CD4-positive, alpha-beta memory T cell (primary cell): ENCODE measurements at regions not wholly inside any gene's neighbourhood (a gene's known extent, or its start where the extent isn't known, plus 50 kb on each side); places are given as distances from the start of the nearest gene placed in this dataset.

ENCODE experiments used
- CTCF ChIA-PET: fragments of 350-600 bp; sonication (Branson Sonifier 250); formaldehyde crosslinking; loops from one replicate; lab custom pipeline; 2021; ENCODE audit warnings: inconsistent platforms; ENCODE audit not compliant: partially characterized antibody; lab: Charles Lee
- POLR2A ChIA-PET: fragments of 350-600 bp; sonication (Branson Sonifier 250); formaldehyde crosslinking; loops from one replicate; lab custom pipeline; 2021; ENCODE audit not compliant: partially characterized antibody; lab: Charles Lee
- DNase-seq, 5 donors: peaks; one replicate each; pipeline versions ENCODE4 v3.0.0 to v3.0.0-alpha.2; 2020 to 2022; ENCODE audit warnings: mixed read lengths in 1 of 5
- H3K27ac ChIP-seq: one replicate; pipeline ENCODE4 v1.7.0; 2013; ENCODE audit warnings: low read depth, low read length
- H3K27me3 ChIP-seq: 2 replicates; pipeline ENCODE4 v1.7.0; 2013; ENCODE audit warnings: mild to moderate bottlenecking, low read length, moderate library complexity; ENCODE audit not compliant: insufficient read depth
- H3K36me3 ChIP-seq: 2 replicates; pipeline ENCODE4 v1.7.0; 2013; ENCODE audit warnings: mild to moderate bottlenecking, low read length, moderate library complexity; ENCODE audit not compliant: insufficient read depth
- H3K4me1 ChIP-seq: 2 replicates; pipeline ENCODE4 v1.7.0; 2013; ENCODE audit warnings: mild to moderate bottlenecking, low read length, moderate library complexity; ENCODE audit not compliant: insufficient read depth
- H3K4me3 ChIP-seq, 2 donors: one replicate each; pipeline ENCODE4 v1.7.0; 2013; ENCODE audit warnings: low read length in 2 of 2, mild to moderate bottlenecking in 1 of 2
- H3K9me3 ChIP-seq, 2 donors: one replicate each; pipeline ENCODE4 v1.7.0; 2013; ENCODE audit warnings: low read length in 2 of 2, control low read depth in 1 of 2; ENCODE audit not compliant: control insufficient read depth in 1 of 2
- H3K27ac Mint-ChIP-seq, 7 donors: one replicate each; pipeline ENCODE4 v1.8.0; 2020 to 2021; ENCODE audit warnings: mixed read lengths in 7 of 7, mild to moderate bottlenecking in 6 of 7, inconsistent platforms in 3 of 7, moderate library complexity in 3 of 7
- H3K27me3 Mint-ChIP-seq, 2 donors: one replicate each; pipeline ENCODE4 v1.8.0; 2020 to 2021; ENCODE audit warnings: mixed read lengths in 2 of 2
- H3K36me3 Mint-ChIP-seq, 2 donors: one replicate each; pipeline ENCODE4 v1.8.0; 2020 to 2021; ENCODE audit warnings: mixed read lengths in 2 of 2, inconsistent platforms in 1 of 2, mild to moderate bottlenecking in 1 of 2
- H3K4me1 Mint-ChIP-seq, 4 donors: one replicate each; pipeline ENCODE4 v1.8.0; 2020 to 2021; ENCODE audit warnings: mixed read lengths in 4 of 4, mild to moderate bottlenecking in 1 of 4
- H3K4me3 Mint-ChIP-seq, 8 donors: one replicate each; pipeline ENCODE4 v1.8.0; 2020 to 2021; ENCODE audit warnings: mixed read lengths in 8 of 8, mild to moderate bottlenecking in 7 of 8, moderate library complexity in 6 of 8, inconsistent platforms in 3 of 8
- H3K9me3 Mint-ChIP-seq, 8 donors: one replicate each; pipeline ENCODE4 v1.8.0; 2020 to 2021; ENCODE audit warnings: mixed read lengths in 8 of 8, mild to moderate bottlenecking in 5 of 8, inconsistent platforms in 3 of 8, moderate library complexity in 1 of 8
- intact Hi-C: fragments of 100-400 bp; cut with micrococcal nuclease; formaldehyde crosslinking; loops from one replicate; pipeline ENCODE4 v1.15.1; 2023

DNA sequence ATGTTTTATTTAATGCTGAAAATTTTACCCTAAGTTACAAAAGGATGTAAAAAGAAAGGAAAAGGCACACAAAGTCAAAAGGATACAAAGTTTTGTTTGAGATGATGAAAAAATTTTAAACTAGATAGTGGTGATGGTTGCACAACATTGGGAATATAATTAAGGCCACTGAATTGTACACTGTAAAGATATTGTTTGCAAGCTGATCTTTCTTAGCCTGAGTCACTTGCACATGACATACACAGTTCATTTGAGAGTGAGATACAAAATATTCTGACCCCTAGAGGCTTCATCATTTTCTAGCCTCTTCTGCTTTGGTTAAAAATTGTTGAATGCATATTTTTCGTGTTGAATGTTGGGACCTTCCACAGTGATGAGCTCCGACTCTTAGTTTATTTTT, 462.6 kb downstream of the HDGFL1 start:
- Mint-ChIP-seq H3K27ac (no peak overlapping the region), H3K36me3 (no peaks in the 10 kb centered on the region), H3K27me3 (no peaks in the 10 kb centered on the region), H3K4me3 (no peak overlapping the region), H3K9me3 (peaks cover 0 to 3% (median 2%) of the 10 kb centered on the region in 8 donors), H3K4me1 (no peaks in the 10 kb centered on the region)
- no peak overlapping the region for H3K4me3 ChIP-seq
- no peak for DNase-seq
- H3K27me3 ChIP-seq: no peaks in the 10 kb centered on the region
- no peak overlapping the region for H3K27ac ChIP-seq
- POLR2A ChIA-PET: no interaction called here
- no peaks in the 10 kb centered on the region for H3K36me3 ChIP-seq
- CTCF ChIA-PET: no interaction called here
- intact Hi-C loops: no loop called here
- H3K4me1 ChIP-seq: no peaks in the 10 kb centered on the region
- no peaks in the 10 kb centered on the region for H3K9me3 ChIP-seq

DNA sequence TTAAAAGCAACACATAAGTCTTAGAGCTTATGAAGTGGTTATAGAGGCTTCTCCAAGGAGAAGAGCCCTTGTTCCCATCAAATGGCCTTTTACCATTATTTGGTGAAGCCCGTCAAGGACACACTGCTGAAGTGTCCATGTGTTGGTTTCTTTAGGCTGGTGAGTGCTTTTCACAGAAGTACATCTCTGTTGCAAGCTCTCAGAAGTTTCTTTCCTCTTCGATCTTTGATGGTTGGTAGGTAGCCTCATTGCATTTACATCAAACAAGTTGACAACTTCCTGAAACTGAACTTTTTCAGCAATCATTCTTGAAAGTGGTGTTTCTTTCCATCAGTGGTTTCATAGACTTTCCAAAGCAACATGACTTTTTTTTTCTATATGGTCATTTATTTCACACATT, 465.6 kb downstream of the HDGFL1 start:
- Histone ChIP-seq H3K9me3 (no peaks in the 10 kb centered on the region), H3K36me3 (no peaks in the 10 kb centered on the region), H3K4me3 (no peak overlapping the region), H3K4me1 (no peaks in the 10 kb centered on the region), H3K27me3 (no peaks in the 10 kb centered on the region), H3K27ac (no peak overlapping the region)
- DNase-seq: no peak
- no peak overlapping the region for H3K4me3 Mint-ChIP-seq
- H3K27ac Mint-ChIP-seq: no peak overlapping the region
- no peaks in the 10 kb centered on the region for H3K36me3 Mint-ChIP-seq
- no peaks in the 10 kb centered on the region for H3K27me3 Mint-ChIP-seq
- H3K9me3 Mint-ChIP-seq: peaks cover 0 to 5% (median 0%) of the 10 kb centered on the region in 8 donors
- POLR2A ChIA-PET: no interaction called here
- no peaks in the 10 kb centered on the region for H3K4me1 Mint-ChIP-seq
- intact Hi-C loops: no loop called here
- CTCF ChIA-PET: no interaction called here

DNA sequence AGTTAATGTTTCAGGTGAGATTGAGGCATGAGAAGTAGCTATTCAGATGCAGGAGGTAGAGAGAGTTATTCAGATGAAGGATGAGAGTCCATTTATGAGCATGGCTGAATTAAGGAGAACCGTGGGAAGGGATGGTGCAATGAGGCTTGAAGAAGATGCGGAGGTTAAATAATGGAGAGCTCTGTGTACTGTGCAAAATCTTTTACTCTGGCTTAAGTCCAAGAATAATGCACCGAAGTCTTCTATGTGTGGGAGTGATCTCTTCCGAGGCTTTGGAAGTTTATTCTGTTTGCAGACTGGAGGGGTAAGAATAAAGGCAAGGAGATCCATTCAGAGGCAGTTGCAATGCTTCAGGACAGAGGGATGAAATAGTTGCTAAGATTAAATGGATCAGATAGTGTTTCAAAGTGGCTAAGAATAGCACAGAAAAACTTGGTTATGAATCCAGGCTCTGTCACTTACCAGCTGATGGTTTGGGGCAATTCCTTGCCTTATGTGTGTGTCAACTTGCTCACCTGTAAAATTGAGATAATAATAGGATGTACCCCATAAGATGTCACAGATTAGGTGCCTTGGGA, 467.1 kb downstream of the HDGFL1 start:
- intact Hi-C loops: no loop called here
- Histone ChIP-seq H3K9me3 (no peaks in the 10 kb centered on the region), H3K4me3 (no peak overlapping the region), H3K4me1 (no peaks in the 10 kb centered on the region), H3K36me3 (no peaks in the 10 kb centered on the region), H3K27me3 (no peaks in the 10 kb centered on the region), H3K27ac (no peak overlapping the region)
- H3K4me1 Mint-ChIP-seq: no peaks in the 10 kb centered on the region
- H3K4me3 Mint-ChIP-seq: no peak overlapping the region
- POLR2A ChIA-PET: no interaction called here
- H3K9me3 Mint-ChIP-seq: peaks cover 0 to 5% (median 0%) of the 10 kb centered on the region in 8 donors
- H3K27ac Mint-ChIP-seq: no peak overlapping the region
- no peak for DNase-seq
- CTCF ChIA-PET: no interaction called here
- no peaks in the 10 kb centered on the region for H3K36me3 Mint-ChIP-seq
- H3K27me3 Mint-ChIP-seq: no peaks in the 10 kb centered on the region

DNA sequence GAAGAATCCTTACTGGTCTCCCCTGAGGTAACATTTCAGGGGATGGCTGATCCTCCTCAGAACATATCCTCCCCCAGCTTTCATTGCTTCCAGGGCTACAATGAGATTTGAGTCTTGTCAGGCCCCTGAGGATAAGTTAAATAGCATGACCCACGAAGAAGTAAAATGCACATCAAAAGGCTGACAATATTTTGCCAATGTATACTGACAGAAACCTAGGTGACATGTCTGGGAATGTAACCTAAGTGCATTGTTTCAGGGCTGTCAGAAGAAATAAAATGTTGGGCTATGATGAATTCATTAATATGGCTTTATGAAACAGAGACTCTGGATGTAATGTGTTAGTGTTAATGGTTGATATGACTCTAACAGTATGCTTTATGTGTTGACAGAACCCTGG, 471.5 kb downstream of the HDGFL1 start:
- intact Hi-C loops: no loop called here
- Mint-ChIP-seq H3K4me1 (no peaks in the 10 kb centered on the region), H3K4me3 (no peak overlapping the region), H3K36me3 (no peaks in the 10 kb centered on the region), H3K27ac (no peak overlapping the region), H3K9me3 (peaks cover 0 to 5% (median 3%) of the 10 kb centered on the region in 8 donors), H3K27me3 (no peaks in the 10 kb centered on the region)
- Histone ChIP-seq H3K9me3 (no peaks in the 10 kb centered on the region), H3K4me1 (no peaks in the 10 kb centered on the region), H3K36me3 (no peaks in the 10 kb centered on the region), H3K4me3 (no peak overlapping the region), H3K27me3 (no peaks in the 10 kb centered on the region), H3K27ac (no peak overlapping the region)
- DNase-seq: no peak
- POLR2A ChIA-PET: no interaction called here
- CTCF ChIA-PET: no interaction called here

DNA sequence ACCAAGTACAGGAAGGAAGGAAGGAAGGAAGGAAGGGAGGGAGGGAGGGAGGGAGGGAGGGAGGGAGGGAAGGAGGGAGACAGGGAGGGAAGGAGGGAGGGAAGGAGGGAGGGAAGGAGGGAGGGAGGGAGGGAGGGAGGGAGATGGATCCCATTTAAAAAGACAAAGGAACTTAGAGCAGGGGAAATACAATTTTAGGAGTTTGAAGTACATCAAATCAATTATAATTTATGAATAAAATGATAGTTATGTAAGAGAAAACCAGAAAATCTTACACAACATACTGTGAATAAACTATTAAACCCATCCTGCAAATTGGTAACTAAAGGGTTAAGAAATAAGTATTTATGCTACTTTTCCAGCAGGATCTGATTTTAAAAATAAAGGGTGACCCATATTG, 475.9 kb downstream of the HDGFL1 start:
- ChIA-PET POLR2A (no interaction called here), CTCF (no interaction called here)
- H3K4me3 ChIP-seq: no peak overlapping the region
- no peaks in the 10 kb centered on the region for H3K9me3 ChIP-seq
- H3K27ac ChIP-seq: no peak overlapping the region
- DNase-seq: no peak
- Mint-ChIP-seq H3K36me3 (no peaks in the 10 kb centered on the region), H3K27ac (no peak overlapping the region), H3K27me3 (no peaks in the 10 kb centered on the region), H3K9me3 (peaks cover 0 to 8% (median 4%) of the 10 kb centered on the region in 8 donors), H3K4me1 (no peaks in the 10 kb centered on the region), H3K4me3 (no peak overlapping the region)
- H3K36me3 ChIP-seq: no peaks in the 10 kb centered on the region
- H3K27me3 ChIP-seq: no peaks in the 10 kb centered on the region
- H3K4me1 ChIP-seq: no peaks in the 10 kb centered on the region
- intact Hi-C loops: no loop called here

DNA sequence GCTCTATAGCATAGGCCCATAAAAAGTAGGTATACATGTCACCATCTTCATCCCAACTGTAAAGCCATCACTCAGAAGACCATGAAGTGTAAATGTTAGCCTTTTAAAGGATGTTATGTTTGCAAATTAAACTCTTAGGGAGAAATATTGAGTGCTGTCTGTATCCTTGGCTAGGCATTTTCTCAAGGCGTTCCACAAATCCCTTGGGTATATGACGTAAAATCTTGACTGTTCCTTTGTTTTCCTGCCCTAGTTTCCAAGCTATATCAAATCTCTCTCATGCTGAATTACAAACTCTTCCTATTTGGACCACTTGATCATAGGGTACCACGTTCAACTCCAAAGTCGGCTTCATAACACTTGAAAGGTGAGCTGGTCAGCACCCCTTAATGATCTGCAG, 486.2 kb downstream of the HDGFL1 start:
- CTCF ChIA-PET: no interaction called here
- H3K4me3 ChIP-seq: no peak overlapping the region
- POLR2A ChIA-PET: no interaction called here

DNA sequence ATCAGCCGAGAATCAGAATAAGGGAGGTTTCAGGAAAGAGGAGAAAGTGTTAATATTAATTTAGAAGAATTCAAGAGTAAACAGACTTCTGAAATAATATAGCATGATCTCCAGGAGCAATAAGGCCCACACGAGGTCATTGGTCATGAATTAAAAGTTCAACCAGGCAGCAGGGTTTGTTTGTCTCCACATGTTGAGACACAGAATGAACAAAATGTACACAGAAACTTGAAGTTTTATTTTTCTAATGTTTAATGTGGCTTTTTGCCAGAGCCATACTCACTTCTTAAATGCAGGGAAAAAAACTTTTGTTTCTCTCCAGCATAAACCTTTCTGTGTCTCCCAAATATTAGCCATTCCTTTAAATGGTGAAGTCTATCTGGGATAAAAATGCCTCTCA, 504.5 kb downstream of the HDGFL1 start:
- no peak overlapping the region for H3K4me3 Mint-ChIP-seq
- no peak for DNase-seq
- Histone ChIP-seq H3K36me3 (no peaks in the 10 kb centered on the region), H3K27ac (no peak overlapping the region), H3K9me3 (no peaks in the 10 kb centered on the region), H3K4me1 (no peaks in the 10 kb centered on the region), H3K4me3 (no peak overlapping the region), H3K27me3 (no peaks in the 10 kb centered on the region)
- intact Hi-C loops: no loop called here
- H3K27me3 Mint-ChIP-seq: no peaks in the 10 kb centered on the region
- CTCF ChIA-PET: no interaction called here
- no peaks in the 10 kb centered on the region for H3K36me3 Mint-ChIP-seq
- POLR2A ChIA-PET: no interaction called here
- H3K9me3 Mint-ChIP-seq: peaks cover 3 to 11% (median 5%) of the 10 kb centered on the region in 8 donors
- no peaks in the 10 kb centered on the region for H3K4me1 Mint-ChIP-seq
- no peak overlapping the region for H3K27ac Mint-ChIP-seq

More for the DNA sequence above, 486.2 kb downstream of the HDGFL1 start:
- Histone ChIP-seq H3K27ac (no peak overlapping the region), H3K27me3 (no peaks in the 10 kb centered on the region), H3K9me3 (no peaks in the 10 kb centered on the region), H3K4me1 (no peaks in the 10 kb centered on the region), H3K36me3 (no peaks in the 10 kb centered on the region)
- Mint-ChIP-seq H3K27ac (no peak overlapping the region), H3K4me3 (no peak overlapping the region), H3K4me1 (no peaks in the 10 kb centered on the region), H3K9me3 (peaks cover 3 to 19% (median 7%) of the 10 kb centered on the region in 8 donors), H3K36me3 (no peaks in the 10 kb centered on the region), H3K27me3 (no peaks in the 10 kb centered on the region)
- no peak for DNase-seq
- intact Hi-C loops: no loop called here

DNA sequence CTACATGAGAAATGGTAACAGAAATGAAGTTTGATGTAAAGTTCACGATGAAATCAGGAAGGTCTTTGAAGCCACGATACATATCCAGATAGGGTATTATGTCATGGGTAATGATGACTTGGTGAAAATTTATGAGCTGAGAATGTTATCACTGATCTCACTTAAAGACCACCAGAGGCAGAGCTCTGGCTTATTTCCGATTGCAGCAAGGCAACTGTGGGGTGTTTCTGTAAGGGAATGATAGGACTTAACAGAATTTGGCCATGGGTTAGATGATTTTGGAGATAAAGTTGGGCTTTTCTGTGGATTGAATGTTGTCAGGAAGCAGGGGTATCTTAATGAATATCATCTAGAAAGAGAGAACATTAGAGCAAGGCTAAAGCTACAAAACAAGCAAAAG, 508.4 kb downstream of the HDGFL1 start:
- no peaks in the 10 kb centered on the region for H3K27me3 ChIP-seq
- no peak overlapping the region for H3K27ac ChIP-seq
- intact Hi-C loops: no loop called here
- H3K36me3 Mint-ChIP-seq: no peaks in the 10 kb centered on the region
- CTCF ChIA-PET: no interaction called here
- peaks cover 0 to 4% (median 3%) of the 10 kb centered on the region in 8 donors for H3K9me3 Mint-ChIP-seq
- no peaks in the 10 kb centered on the region for H3K4me1 Mint-ChIP-seq
- DNase-seq: no peak
- H3K36me3 ChIP-seq: no peaks in the 10 kb centered on the region
- H3K27me3 Mint-ChIP-seq: no peaks in the 10 kb centered on the region
- H3K4me1 ChIP-seq: no peaks in the 10 kb centered on the region
- no peak overlapping the region for H3K4me3 Mint-ChIP-seq
- no peak overlapping the region for H3K27ac Mint-ChIP-seq
- no peak overlapping the region for H3K4me3 ChIP-seq
- POLR2A ChIA-PET: no interaction called here
- no peaks in the 10 kb centered on the region for H3K9me3 ChIP-seq
